ENCODE measurements at regions not wholly inside any gene's neighbourhood (a gene's known extent, or its start where the extent isn't known, plus 50 kb on each side); places are given as distances from the start of the nearest gene placed in this dataset.

- no peak for DNase-seq
- no peak for ATAC-seq
- intact Hi-C loops (cut with DNase I, micrococcal nuclease) = no loop called here
These were observed 236.1 kb upstream of the TNRC6C start for GRCh38 chr17:77722366-77722765.

GRCh38 chr17:77723071-77723908, 235.2 kb upstream of the TNRC6C start:
- ATAC-seq (no peak), DNase-seq (no peak)
- intact Hi-C loops (cut with DNase I, micrococcal nuclease) = no loop called here

DNA sequence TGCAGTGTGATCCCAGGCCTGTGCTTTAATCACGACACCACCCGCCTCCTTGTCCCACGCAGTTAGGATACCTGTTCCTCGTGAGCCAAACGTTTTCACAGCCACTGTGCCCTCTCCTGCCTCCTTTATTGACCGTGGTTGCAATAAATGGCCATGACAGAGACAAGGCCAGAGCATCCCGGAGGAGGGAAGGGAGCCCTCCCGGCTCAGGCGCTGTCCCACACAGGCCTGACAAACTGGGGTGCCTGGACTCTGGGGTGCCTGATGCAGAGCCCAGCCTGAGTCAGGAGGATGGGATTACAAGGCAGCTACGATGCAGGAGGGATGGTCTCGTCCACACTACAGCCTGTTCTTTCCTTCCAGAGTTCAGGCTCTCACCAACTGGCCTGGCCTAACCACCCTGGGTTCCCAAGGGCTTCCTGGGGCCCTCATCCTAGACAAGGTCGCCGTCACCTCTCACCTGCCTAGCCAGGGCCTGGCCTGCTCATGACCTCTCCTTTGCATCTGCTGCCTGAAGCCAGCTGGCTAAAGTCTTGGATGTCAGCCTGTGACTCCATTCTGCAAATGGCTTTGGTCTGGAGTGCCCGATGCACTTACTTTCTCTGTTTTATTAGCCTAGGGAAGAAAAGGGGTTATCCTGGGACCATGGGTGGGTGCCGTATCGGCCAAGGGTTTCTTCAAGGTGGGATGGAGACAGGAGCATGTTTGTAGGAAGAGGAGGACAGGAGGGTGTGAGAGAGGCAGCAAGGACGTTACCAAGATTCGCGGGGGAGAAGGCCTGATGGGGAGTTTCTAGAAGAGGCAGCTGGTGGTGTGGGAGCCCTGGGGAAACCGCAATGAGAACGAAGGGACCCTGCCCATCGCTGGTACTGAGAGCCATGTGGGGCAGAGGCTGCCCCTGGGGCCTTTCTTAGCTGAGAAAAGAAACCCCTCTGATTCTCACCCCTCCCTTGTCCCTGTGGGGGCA, 234.3 kb upstream of the TNRC6C start:
- intact Hi-C loops (cut with DNase I, micrococcal nuclease) = no loop called here
- DNase-seq (no peak), ATAC-seq (no peak)

DNA sequence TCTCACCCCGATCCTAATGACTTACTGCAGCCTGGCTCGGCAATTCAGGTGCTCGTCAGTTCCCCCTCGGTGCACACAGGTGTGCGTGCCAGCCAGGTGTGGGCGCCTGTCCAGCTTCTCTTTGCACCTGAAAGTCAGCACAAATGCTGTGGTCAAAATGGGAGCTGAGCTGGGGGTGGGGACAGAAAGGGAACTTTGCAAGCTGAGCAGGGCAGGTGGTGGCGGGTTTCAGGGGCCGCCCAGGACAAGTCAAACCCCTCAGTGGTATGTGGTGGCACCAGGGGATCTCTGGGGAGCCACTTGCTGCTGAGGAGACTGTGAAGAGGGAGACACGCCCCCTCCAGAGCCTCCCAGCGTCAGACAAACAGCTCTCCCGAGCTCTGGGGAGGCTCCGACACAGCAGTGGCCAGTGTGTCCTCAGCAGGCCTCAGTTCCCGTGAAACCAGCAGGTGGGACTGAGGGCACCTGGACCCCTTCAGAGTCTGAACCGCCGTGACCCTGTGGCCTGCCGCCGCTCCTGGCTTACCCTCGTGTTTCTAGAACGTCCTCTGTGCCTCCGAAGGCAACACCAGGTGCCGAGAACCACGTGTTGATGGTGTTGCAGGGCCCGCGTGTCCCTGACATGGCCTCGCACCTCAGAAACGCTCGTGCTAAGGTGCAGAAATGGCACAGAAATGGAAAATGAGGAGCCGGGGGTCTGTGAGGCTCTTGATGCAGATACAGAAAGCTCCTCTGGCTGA, 233.5 kb upstream of the TNRC6C start:
- DNase-seq (peak; percentile 21 to 54), ATAC-seq (no peak)
- intact Hi-C loops (cut with DNase I, micrococcal nuclease) = no loop called here

DNA sequence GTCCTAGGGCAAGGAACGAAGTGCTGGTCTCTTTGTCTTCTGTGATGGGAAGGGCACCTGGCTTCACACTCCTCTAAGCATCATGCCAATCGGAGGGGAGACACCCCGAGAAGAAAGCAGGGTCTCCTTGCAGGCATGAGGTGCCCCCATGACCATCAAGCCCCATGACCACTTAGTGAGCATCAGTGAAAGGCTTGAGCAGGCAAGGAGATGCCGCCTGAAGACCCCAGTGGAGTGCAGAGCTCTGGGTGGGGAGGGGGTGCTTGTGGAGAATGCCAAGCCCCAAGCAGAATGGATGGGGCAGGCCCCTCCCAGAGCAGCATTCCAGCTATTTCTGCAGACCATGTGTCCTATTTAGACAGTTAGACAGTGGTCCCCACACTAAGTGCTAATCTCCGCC, 232.7 kb upstream of the TNRC6C start:
- no peak for ATAC-seq
- intact Hi-C loops (cut with DNase I, micrococcal nuclease) = no loop called here
- no peak for DNase-seq

GRCh38 chr17:77726549-77727006, 231.9 kb upstream of the TNRC6C start:
- intact Hi-C loops (cut with DNase I, micrococcal nuclease) = no loop called here
- ATAC-seq = no peak

DNA sequence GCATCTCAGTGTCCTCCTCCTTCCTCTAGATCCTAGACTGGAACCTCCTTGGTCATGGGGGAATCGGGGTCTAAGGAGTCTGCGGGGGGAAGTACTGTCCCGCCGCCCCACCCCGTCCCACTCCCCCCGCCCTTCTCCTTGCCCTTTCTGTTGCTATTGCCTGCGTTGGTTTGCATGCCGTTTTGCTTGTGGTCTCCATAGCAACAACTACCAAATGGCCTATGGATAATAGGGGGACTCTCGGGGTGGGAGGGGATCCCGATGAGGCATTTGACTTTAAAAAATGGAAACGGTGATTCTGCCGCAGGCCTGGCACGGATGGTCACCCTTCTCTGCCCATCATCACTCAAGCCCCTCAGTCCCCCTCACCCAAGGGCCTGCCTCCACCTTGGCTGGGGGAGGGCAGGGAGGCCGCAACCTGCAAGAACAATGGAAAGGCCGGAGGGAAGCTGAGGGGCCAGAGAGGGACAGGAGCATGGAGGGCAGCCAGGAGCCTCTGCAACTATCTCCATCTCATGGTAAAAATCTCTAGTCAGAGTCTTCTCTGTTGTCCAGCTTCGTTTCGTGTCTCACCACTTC, 231.4 kb upstream of the TNRC6C start:
- no peak for ATAC-seq
- intact Hi-C loops (cut with DNase I, micrococcal nuclease) = no loop called here

More at GRCh38 chr17:77726549-77727006, 231.9 kb upstream of the TNRC6C start:
- DNase-seq = no peak

DNA sequence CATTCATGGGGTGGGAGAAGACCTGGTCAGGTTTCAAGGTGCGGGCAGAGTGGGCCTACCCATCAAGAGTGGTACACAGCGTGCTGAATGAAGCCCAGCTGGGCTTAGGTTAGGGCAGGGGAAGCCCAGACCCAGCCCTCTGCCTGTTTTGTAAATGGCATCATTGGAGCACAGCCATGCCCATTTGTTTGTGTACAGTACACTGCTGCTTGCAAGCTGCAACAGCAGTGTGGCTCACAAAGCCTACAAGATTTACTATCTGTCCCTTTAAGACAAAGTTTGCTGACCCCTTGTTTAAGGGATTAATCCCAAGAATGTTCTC, 230.1 kb upstream of the TNRC6C start:
- ATAC-seq (no peak), DNase-seq (no peak)
- intact Hi-C loops (cut with DNase I, micrococcal nuclease) = no loop called here

More for the DNA sequence above, 231.4 kb upstream of the TNRC6C start:
- DNase-seq = no peak

DNA sequence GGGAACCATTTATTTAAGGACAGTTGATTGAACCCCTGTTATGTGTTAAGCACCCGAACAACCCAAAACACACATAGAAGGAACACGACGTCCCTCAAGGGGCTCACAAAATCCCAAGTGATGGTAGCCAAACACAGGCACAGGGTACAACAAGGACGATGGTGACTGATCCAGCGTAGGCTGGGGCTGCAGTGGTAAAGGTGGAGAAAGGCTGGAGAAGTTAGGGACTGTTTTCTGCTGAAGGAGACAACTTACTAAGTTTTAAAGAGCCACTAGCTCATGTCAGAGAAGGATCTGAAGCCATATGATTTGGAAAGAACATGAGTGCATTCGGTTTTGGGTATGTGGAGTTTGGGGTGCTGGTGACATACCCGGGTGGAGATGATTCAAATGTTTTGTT, 229.6 kb upstream of the TNRC6C start:
- no peak for DNase-seq
- intact Hi-C loops (cut with DNase I, micrococcal nuclease) = no loop called here
- no peak for ATAC-seq

- DNase-seq = no peak
- intact Hi-C loops (cut with DNase I, micrococcal nuclease) = no loop called here
- no peak for ATAC-seq
These were observed 228.9 kb upstream of the TNRC6C start for GRCh38 chr17:77729587-77729986.

DNA sequence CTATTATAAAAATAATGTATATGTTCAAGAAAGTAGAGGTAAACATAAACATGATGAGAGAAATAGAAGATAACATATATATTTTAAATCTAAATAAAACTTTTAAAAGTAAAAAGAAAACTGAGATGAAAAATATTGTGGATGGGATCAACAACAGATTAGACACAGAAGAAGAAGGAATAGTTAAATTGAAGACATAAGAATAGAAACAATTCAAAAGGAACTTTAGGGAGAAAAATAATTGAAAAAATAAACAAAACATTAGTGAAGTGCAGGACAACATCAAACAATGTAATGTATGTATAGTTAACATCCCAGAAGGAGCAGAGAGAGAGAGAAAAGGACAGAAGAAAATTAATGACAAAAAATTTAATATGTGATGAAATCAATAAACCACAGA, 228.1 kb upstream of the TNRC6C start:
- ATAC-seq = no peak

DNA sequence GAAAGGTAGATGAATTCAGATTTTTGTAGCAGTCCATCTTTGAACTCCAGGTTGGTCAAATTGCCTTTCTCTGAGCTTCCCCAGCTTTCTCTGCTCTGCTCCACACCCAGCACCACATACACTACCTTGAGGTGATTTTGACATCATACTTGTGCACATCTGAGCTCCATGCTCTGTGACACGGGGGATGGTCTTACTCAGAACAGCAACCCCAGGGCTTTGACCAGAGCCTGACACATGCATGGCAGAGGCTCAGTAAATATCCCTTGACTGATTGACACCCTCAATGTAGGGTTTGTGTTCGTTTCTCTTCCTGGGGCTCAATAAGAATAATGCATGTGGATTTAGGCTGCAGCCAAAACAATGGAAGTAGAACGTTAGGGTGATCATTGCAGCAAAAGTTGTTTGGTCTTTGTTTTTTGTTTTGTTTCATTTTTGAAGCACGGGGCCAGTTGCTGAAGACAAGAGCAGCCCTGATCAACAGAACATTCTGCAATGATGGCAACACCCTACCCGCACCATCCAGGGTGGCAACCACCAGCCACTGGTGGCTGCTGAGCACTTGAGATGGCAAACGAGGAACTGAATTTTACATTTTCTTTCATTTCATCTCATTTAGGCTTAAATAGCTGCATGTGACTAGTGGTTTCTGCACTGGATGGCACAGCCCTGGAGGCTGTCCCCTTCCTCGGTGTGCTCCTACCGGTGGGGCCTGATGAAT, 224.8 kb upstream of the TNRC6C start:
- ATAC-seq (no peak), DNase-seq (no peak)
- intact Hi-C loops (cut with DNase I, micrococcal nuclease) = no loop called here

More for the DNA sequence above, 228.1 kb upstream of the TNRC6C start:
- DNase-seq = no peak
- intact Hi-C loops (cut with DNase I, micrococcal nuclease) = no loop called here

DNA sequence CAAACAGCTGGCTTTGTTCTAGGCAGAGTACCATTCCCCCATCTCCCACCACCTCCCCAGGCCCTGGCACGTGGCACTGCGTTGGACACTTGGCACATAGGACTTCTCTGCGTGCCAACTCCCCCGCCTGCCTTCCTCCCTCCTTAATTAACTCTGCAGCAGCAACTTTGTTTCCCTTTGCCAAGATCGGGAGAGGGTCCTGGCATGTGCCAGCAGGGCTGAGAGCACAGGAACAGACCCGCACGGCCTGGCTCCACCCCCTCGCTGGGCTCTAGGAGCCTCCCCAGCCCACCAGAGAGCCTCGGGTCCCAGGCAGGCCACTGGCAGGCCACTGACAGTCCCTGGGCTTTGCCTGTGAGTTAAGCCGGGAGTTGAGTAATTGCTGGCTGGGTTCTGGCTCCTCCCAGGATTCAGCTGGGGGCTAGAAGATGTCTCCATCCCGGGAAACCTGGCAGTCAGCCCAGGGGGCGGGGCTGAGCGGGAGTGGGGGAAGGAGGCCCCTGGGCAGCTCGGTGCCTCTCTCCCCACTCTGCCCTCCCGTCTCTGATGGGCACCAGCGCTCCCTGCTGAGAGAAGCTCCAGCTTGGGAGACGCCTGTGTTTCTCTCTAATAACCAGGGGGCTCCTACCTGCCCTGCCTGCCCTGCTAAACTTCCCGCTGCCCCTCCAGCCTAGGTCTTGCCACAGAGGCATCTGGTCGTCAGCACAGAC, 224.0 kb upstream of the TNRC6C start:
- peak; percentile 41 for ATAC-seq
- intact Hi-C loops (cut with DNase I, micrococcal nuclease) = no loop called here
- DNase-seq = peak; percentile 65 to 86

GRCh38 chr17:77735081-77735565, 223.4 kb upstream of the TNRC6C start:
- DNase-seq = no peak
- intact Hi-C loops (cut with DNase I, micrococcal nuclease) = no loop called here
- peak; percentile 14 for ATAC-seq

GRCh38 chr17:77735566-77736198, 222.8 kb upstream of the TNRC6C start:
- DNase-seq (peak in 1 of 2 donors; percentile 56), ATAC-seq (peak; percentile 37)
- intact Hi-C loops (cut with DNase I, micrococcal nuclease) = no loop called here

GRCh38 chr17:77736199-77736585, 222.3 kb upstream of the TNRC6C start:
- intact Hi-C loops (cut with DNase I, micrococcal nuclease) = no loop called here
- DNase-seq = no peak
- no peak for ATAC-seq

DNA sequence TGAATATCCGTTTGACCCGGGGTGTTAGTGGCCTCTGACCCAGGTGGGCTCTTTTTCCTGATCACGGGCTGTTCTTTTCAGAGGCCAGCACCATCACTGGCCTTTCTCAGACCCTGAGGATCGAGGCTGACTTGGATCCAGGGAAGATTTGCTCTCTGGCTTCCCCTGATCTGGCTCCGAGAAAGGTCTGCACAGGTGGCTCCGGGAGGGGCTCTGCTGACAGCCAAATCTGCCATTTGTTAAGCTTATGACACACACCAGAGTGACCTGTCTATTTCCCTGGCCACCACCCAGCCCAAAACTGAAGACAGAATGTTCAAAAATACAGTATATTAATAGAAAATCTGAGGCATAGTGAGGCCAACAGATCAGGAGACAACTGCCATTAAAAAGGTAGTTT, 221.8 kb upstream of the TNRC6C start:
- DNase-seq = no peak
- intact Hi-C loops (cut with DNase I, micrococcal nuclease) = no loop called here
- no peak for ATAC-seq
